ENCODE measurements at regions not wholly inside any gene's neighbourhood (a gene's known extent, or its start where the extent isn't known, plus 50 kb on each side); places are given as distances from the start of the nearest gene placed in this dataset.

DNA sequence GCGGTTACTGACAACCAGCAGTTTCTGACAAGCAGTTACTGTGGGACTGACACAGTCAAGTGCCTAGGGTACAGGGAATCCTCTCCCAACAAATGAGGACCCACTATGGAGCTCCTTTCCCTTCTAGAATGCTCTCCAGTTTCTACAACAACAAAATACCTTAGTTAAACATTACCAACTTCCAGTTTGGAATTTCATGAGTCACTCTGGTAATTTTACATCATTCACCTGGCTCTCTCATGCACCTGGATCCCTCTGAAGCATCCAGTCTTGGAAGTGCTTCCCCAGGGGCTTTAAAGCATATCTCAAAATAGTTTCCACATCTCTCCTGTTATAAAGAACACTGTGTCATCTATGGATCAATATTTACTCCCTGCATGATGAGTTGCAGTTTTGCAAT, 286.7 kb upstream of the SPTLC3 start:
- DNase-seq (ENCODE audit: extremely low spot score), result no peak
- ChIA-PET POLR2A (no interaction called here), CTCF (no interaction called here)
- TF ChIP-seq, protein P1, sequence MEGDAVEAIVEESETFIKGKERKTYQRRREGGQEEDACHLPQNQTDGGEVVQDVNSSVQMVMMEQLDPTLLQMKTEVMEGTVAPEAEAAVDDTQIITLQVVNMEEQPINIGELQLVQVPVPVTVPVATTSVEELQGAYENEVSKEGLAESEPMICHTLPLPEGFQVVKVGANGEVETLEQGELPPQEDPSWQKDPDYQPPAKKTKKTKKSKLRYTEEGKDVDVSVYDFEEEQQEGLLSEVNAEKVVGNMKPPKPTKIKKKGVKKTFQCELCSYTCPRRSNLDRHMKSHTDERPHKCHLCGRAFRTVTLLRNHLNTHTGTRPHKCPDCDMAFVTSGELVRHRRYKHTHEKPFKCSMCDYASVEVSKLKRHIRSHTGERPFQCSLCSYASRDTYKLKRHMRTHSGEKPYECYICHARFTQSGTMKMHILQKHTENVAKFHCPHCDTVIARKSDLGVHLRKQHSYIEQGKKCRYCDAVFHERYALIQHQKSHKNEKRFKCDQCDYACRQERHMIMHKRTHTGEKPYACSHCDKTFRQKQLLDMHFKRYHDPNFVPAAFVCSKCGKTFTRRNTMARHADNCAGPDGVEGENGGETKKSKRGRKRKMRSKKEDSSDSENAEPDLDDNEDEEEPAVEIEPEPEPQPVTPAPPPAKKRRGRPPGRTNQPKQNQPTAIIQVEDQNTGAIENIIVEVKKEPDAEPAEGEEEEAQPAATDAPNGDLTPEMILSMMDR (IDR thresholded peaks at IDR 0.05; ENCODE audit: control extremely low read depth, extremely low read depth, low read depth, missing control alignments), result no peak

DNA sequence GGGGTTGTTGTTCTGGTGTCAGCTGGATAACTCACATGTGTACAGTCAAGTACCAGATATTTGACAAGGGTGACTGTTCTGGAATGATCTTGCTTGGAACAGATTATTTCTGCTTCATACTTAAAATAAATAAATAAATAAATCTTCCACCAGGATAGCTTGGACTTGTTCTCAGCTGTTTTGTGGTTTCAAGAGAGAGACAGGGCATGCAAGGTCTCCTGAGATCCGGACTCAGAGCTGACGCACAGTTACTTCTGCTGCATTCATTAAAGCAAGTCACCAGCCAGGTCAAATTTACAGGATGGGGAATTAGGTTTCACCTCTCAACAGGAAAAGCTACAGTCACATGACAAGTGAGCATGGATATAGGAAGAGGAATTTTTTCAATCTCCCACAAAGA, 285.0 kb upstream of the SPTLC3 start:
- ChIA-PET CTCF (no interaction called here), POLR2A (no interaction called here)
- TF ChIP-seq, protein P1 (IDR thresholded peaks at IDR 0.05; ENCODE audit: control extremely low read depth, extremely low read depth, low read depth, missing control alignments), result no peak
- DNase-seq (ENCODE audit: extremely low spot score), result no peak

DNA sequence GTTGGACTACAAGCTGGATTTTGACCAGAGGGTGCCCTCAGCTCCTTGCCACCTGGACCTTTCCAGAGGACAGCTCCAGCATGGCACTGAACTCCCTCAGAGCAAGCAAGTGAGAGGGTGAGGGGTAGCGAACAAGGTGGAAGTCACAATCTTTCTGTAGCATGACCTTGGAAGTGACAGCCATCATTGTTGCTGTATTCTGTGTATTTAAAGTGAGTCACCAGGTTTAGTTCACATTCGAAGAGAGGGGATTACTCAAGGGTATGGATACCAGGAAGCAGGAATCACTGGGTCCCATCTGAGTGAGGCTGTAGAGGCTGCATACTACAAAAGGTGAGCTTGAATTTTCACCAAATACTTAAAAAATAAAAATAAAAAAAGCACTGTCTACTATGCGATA, 280.0 kb upstream of the SPTLC3 start:
- CTCF ChIA-PET, result interaction anchor here (1.3 kb wide), 1 partner anchor 10 kb away, joined by 3 read pairs; no protein-coding TSS in a partner anchor
- POLR2A ChIA-PET, result no interaction called here
- TF ChIP-seq, protein P1 (IDR thresholded peaks at IDR 0.05; ENCODE audit: control extremely low read depth, extremely low read depth, low read depth, missing control alignments), result no peak
- no peak for DNase-seq (ENCODE audit: extremely low spot score)

DNA sequence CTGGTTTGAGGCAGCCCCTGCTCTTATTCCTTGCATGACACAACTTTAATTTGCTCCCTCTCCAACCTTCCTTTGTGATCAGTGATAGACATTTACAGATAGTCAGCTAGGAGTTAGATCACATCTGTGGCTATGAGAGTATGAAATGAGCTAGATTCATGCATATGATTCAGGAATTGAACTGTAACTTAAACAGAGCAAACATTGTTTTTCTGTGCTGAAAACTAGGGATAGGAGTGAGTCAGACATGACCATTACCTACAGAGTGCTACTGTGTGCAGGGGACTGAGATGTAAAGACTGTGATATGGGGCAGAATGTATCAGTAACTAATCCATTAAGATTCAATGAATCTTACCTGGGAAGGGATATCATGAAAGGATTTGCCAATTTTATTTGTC, 279.4 kb upstream of the SPTLC3 start:
- ChIA-PET POLR2A (no interaction called here), CTCF (interaction anchor here (0.7 to 1.3 kb wide), 2 partner anchors 11 to 27 kb away, joined by 3 read pairs; no protein-coding TSS in a partner anchor)

DNA sequence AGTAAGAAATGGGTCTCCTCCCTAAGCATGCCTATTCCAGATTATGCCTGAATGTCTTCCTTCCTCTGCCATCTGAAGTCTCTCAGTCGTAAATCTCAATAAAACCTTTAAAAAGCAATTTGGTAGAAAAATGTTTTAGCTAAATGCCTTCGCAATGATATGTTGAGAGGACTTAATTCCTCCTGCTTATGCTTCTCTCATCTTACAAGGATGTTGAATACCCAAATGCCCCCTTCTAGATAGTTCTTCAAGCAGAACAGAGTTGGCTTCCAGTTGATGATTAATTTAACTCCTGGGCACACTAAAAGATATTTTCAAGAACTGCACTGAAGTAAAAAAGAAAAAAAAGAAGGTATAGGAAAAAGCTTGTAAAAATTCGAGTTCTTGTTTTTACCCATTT, 275.0 kb upstream of the SPTLC3 start:
- DNase-seq (ENCODE audit: extremely low spot score), result no peak
- ChIA-PET POLR2A (no interaction called here), CTCF (interaction anchor here (0.9 kb wide), 1 partner anchor 10 kb away, joined by 3 read pairs; no protein-coding TSS in a partner anchor)
- TF ChIP-seq, protein P1 (IDR thresholded peaks at IDR 0.05; ENCODE audit: control extremely low read depth, extremely low read depth, low read depth, missing control alignments), result no peak

More for the DNA sequence above, 279.4 kb upstream of the SPTLC3 start:
- TF ChIP-seq, protein P1 (IDR thresholded peaks at IDR 0.05; ENCODE audit: control extremely low read depth, extremely low read depth, low read depth, missing control alignments), result no peak
- no peak for DNase-seq (ENCODE audit: extremely low spot score)

DNA sequence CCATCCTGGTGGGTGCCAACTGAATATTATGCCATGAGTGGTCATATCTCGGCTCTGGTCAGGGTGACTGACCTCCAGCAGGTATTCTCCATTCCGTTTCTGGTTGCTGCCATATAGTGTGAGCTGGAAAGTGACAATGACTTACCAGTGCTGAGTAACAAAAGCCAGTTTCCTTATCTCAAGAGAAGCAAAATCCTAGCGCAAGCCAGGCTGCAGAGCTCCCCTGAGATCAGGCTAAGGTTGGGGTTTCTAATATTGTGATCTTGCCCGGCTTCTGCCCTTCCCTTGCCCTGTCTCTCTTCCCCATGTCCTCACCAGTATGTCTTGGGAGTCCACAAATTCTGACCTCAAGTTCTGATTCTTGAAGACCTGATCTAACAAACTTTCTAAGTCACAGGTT, 271.3 kb upstream of the SPTLC3 start:
- ChIA-PET CTCF (no interaction called here), POLR2A (no interaction called here)
- TF ChIP-seq, protein P1 (IDR thresholded peaks at IDR 0.05; ENCODE audit: control extremely low read depth, extremely low read depth, low read depth, missing control alignments), result no peak
- DNase-seq (ENCODE audit: extremely low spot score), result no peak

DNA sequence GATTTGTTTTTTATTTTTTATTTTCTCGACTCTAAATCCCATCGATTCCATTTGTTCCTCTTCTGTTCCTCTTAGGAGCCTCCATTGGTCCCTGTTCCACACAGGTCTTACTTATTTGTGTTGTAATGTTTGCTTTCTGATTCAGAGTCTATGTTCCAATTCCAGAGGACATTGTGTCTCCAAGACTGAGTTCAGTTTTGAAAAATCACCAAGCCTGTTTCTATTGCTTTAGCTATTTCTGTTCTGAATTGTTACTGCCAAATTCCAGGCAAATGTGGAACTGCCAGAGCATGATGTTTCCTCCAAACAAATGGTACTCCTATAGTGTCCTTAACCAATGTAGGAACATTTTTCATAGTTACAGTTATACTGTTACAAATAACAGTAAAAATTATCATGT, 270.9 kb upstream of the SPTLC3 start:
- TF ChIP-seq, protein P1 (IDR thresholded peaks at IDR 0.05; ENCODE audit: control extremely low read depth, extremely low read depth, low read depth, missing control alignments), result no peak
- ChIA-PET CTCF (no interaction called here), POLR2A (no interaction called here)
- no peak for DNase-seq (ENCODE audit: extremely low spot score)

Data from GM10248 (cell line).